ENCODE measurements at regions not wholly inside any gene's neighbourhood (a gene's known extent, or its start where the extent isn't known, plus 50 kb on each side); places are given as distances from the start of the nearest gene placed in this dataset.
"Not testable (repeated sequence)": the region's sequence is repeated elsewhere in the genome, so short reads cannot be mapped to it uniquely, and the experiment has no call there.

DNA sequence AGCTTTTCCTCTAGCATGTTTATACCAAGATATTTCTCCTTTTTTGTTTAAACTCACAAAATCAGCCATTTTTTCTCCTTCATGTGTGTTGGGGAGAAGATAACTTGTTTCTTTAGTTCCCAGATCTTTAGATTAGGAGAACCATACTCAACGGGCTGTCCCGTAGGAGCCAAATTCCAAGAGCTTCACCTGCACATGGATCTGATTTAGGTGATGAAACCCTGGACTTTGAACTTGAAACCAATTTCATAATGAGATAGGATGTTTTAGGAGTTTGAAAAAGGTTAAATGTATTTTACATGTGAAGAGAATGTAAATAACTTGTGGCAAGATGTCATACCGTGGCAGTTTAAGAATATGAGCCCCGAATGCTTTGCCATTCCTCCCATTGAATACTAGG is 280.0 kb upstream of the PCDH18 start:
- H3K27ac ChIP-seq, result no peak overlapping the region
- no peaks in the 10 kb centered on the region for H3K4me1 ChIP-seq (ENCODE audit: control insufficient read depth in 1 of 2, insufficient read depth in 1 of 2, low read depth in 1 of 2, low read length in 1 of 2)
- no peak overlapping the region for H3K4me3 ChIP-seq (ENCODE audit: low read depth in 1 of 2, low read length in 1 of 2)
- TF ChIP-seq, protein P1, sequence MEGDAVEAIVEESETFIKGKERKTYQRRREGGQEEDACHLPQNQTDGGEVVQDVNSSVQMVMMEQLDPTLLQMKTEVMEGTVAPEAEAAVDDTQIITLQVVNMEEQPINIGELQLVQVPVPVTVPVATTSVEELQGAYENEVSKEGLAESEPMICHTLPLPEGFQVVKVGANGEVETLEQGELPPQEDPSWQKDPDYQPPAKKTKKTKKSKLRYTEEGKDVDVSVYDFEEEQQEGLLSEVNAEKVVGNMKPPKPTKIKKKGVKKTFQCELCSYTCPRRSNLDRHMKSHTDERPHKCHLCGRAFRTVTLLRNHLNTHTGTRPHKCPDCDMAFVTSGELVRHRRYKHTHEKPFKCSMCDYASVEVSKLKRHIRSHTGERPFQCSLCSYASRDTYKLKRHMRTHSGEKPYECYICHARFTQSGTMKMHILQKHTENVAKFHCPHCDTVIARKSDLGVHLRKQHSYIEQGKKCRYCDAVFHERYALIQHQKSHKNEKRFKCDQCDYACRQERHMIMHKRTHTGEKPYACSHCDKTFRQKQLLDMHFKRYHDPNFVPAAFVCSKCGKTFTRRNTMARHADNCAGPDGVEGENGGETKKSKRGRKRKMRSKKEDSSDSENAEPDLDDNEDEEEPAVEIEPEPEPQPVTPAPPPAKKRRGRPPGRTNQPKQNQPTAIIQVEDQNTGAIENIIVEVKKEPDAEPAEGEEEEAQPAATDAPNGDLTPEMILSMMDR (IDR thresholded peaks at IDR 0.05), result no peak
- no peaks in the 10 kb centered on the region for H3K36me3 ChIP-seq
- H3K9me3 ChIP-seq, result no peaks in the 10 kb centered on the region
- no peaks in the 10 kb centered on the region for H3K27me3 ChIP-seq

DNA sequence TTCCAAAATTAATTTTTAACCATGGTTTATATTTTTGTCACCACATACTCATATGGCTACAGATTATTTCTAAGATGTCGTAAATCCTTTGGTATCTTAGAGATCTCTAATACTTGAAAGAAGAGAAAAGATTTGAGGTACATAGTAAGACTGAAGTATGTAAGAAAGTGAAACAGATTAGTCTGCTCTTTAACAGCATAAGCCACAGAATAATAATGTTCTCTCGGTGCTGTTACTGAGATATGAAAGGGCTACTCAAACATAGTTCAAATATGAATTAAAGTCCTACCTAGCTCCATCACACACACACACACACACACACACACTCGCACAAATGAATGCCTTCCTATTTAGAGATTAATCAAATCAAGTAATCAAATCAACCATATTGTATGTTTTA is 274.1 kb upstream of the PCDH18 start:
- Histone ChIP-seq H3K4me1 (ENCODE audit: control insufficient read depth in 1 of 2, insufficient read depth in 1 of 2, low read depth in 1 of 2, low read length in 1 of 2) (no peaks in the 10 kb centered on the region), H3K27ac (no peak overlapping the region), H3K36me3 (no peaks in the 10 kb centered on the region), H3K4me3 (ENCODE audit: low read depth in 1 of 2, low read length in 1 of 2) (no peak overlapping the region), H3K27me3 (no peaks in the 10 kb centered on the region), H3K9me3 (no peaks in the 10 kb centered on the region)
- TF ChIP-seq, protein P1 (IDR thresholded peaks at IDR 0.05), result no peak

DNA sequence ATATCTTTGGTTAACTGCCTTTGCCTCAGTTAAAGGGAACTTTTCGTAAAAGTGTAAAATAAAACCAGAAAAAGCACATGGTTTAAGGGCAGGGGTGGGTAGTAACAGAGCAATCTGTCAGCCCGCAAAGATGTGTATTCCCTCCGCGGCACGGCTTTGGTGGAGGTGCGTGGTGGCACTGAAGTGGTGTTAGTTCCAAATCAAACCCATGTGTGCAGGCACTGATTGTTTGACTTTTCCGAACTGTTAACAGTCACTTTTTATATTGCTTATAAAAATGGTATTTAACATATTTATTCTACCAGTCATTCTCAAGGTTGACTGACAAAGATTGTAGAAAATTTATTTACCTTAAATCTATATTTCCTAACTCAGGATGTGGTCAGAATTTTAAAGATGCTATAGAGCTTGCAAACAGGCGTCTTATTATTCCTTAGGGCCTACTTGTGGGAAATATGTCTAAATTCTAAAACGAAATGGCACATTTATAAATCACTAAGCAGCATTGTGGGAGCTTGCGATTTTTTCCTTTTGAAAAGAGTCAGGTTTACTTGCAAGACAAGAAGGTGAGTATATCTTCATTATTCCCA is 272.7 kb upstream of the PCDH18 start:
- TF ChIP-seq, protein P1 (IDR thresholded peaks at IDR 0.05), result no peak
- no peaks in the 10 kb centered on the region for H3K4me1 ChIP-seq (ENCODE audit: control insufficient read depth in 1 of 2, insufficient read depth in 1 of 2, low read depth in 1 of 2, low read length in 1 of 2)
- H3K36me3 ChIP-seq, result no peaks in the 10 kb centered on the region
- H3K4me3 ChIP-seq (ENCODE audit: low read depth in 1 of 2, low read length in 1 of 2), result no peak overlapping the region
- no peaks in the 10 kb centered on the region for H3K9me3 ChIP-seq
- H3K27ac ChIP-seq, result no peak overlapping the region
- no peaks in the 10 kb centered on the region for H3K27me3 ChIP-seq

DNA sequence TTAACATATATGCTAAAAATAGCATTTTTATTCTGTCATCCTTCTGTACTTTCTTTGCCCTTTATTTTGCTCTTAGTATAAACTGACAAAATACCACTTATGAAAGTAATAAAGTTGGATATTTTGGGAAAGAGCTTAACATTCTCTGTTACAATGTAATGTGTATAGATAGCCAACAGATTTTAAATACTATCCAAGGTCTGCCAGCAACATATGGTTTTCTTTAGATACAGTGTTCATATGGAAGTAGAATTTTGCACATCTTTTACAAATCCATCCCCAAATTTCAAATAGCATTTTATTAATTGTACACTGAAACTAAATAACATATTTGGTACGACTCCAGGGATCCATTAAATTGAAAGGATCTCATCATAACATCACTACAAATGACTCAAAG is 268.6 kb upstream of the PCDH18 start:
- no peaks in the 10 kb centered on the region for H3K4me1 ChIP-seq (ENCODE audit: control insufficient read depth in 1 of 2, insufficient read depth in 1 of 2, low read depth in 1 of 2, low read length in 1 of 2)

DNA sequence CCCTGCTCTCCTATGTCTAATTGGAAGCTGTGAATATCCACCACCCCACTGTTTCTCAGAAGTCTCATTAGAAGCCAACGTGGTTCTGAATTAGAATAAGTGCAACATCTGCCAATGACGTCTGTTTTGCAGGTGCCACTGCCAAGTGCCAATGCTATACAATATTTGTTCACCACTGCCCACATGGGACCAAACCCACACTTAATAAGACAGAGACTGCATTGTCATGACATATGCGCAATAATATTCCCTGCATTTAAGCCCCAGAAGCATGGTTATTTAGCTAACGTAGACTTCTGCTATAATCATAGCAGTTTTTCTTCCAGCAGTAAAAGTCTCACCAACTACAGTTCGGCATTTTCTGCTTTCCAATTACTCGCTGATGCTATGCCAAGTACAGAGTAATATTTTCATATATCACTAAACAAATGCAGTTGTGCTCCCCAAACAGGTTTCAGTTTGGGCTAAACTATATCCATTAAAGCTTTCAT is 262.5 kb upstream of the PCDH18 start:
- H3K9me3 ChIP-seq, result no peaks in the 10 kb centered on the region
- no peaks in the 10 kb centered on the region for H3K4me1 ChIP-seq (ENCODE audit: control insufficient read depth in 1 of 2, insufficient read depth in 1 of 2, low read depth in 1 of 2, low read length in 1 of 2)
- H3K36me3 ChIP-seq, result no peaks in the 10 kb centered on the region
- H3K4me3 ChIP-seq (ENCODE audit: low read depth in 1 of 2, low read length in 1 of 2), result no peak overlapping the region
- H3K27ac ChIP-seq, result no peak overlapping the region
- TF ChIP-seq, protein P1 (IDR thresholded peaks at IDR 0.05), result no peak
- H3K27me3 ChIP-seq, result no peaks in the 10 kb centered on the region

More for the DNA sequence above, 268.6 kb upstream of the PCDH18 start:
- Histone ChIP-seq H3K27me3 (no peaks in the 10 kb centered on the region), H3K9me3 (no peaks in the 10 kb centered on the region), H3K36me3 (no peaks in the 10 kb centered on the region), H3K27ac (no peak overlapping the region), H3K4me3 (ENCODE audit: low read depth in 1 of 2, low read length in 1 of 2) (no peak overlapping the region)
- TF ChIP-seq, protein P1 (IDR thresholded peaks at IDR 0.05), result no peak

GRCh38 chr4:137789263-137789662 is 257.0 kb upstream of the PCDH18 start:
- not testable (repeated sequence) for H3K27ac ChIP-seq; H3K9me3 ChIP-seq; H3K4me1 ChIP-seq (ENCODE audit: control insufficient read depth in 1 of 2, insufficient read depth in 1 of 2, low read depth in 1 of 2, low read length in 1 of 2); H3K27me3 ChIP-seq; H3K36me3 ChIP-seq; H3K4me3 ChIP-seq (ENCODE audit: low read depth in 1 of 2, low read length in 1 of 2)

DNA sequence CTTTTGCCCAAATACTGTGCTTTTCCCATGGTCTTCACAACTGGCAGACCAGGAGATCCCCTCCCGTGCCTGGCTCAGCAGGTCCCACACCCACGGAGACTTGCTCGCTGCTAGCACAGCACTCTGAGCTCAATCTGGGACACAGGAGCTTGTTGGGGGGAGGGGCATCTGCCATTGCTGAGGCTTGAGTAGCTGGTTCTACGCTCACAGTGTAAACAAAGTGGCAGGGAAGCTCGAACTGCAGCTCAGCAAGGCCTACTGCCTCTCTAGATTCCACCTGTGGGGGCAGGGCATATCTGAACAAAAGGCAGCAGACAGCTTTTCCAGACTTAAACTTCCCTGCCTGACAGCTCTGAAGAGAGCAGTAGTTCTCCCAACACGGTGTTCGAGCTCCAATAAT is 251.6 kb upstream of the PCDH18 start:
- H3K9me3 ChIP-seq; H3K4me1 ChIP-seq (ENCODE audit: control insufficient read depth in 1 of 2, insufficient read depth in 1 of 2, low read depth in 1 of 2, low read length in 1 of 2); H3K36me3 ChIP-seq; H3K27ac ChIP-seq; H3K27me3 ChIP-seq; H3K4me3 ChIP-seq (ENCODE audit: low read depth in 1 of 2, low read length in 1 of 2): not testable (repeated sequence)

All from neutrophil (primary cell).